HG03521 (cell line): ENCODE measurements at regions not wholly inside any gene's neighbourhood (a gene's known extent, or its start where the extent isn't known, plus 50 kb on each side); places are given as distances from the start of the nearest gene placed in this dataset.

Experiments used
- ATAC-seq: cut with Tn5 transposase; IDR thresholded peaks from one replicate; pipeline ENCODE4 v1.9.1; 2021; ENCODE audit warnings: mild to moderate bottlenecking, moderate library complexity; ENCODE audit not compliant: unreplicated experiment

DNA sequence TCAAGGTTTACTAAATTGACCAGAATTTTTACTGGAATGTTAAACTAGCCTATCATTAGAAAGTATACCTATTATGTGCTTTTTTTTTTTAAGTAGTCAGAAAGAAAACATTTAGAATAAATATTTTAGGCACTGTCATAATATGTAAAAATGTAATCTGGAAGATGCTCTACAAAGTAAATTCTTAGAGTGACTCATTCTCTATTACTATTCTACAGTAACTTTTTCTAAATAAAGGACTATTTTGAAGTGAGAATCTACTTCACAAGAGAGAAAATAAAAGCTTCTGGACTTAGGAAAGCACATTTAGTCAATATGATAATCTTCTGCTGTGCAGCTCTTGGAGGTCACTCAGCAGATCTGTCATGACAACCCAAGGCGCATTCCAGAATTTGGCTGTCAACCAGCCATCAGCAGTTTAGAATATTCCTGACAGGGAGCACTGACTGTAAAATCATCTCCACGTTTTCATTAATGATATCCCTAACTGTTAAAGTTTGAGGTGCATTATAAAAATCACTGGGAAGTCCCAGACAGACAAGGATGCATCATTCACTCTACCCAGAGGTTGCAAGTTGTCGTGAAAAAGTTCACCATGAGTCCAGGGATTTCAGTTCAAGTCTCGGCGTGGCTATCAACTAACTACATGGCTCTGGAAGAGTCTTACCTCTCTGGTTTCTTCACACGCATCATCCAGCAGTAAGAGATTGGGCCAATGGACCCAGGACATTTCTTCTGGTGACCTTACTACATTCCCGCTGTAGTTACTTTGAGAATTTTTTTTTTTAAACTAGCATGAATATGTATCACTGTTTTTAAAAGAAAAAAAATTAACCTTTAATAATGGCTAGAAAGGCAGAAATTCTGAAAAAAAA is 374.9 kb downstream of the GJA1 start:
- ATAC-seq, result no peak

DNA sequence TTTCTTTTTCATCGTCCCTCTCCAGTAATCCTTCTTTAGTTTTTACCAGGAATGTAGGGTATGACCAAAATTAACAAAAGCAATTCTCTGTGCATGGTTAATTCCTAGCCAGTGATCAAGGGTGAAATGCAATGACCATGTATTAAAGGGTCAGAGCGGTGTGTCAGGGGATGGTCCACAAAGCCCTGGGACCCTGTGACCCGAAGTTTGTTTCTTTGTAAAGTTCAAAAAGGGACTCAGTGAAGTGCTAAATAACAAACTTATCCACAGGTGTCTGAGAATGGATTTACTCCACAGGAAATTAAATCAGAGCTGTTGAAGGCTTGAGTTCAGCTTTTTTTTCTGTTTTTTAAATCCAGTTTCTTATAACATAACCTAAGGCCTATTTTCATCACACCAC is 375.7 kb downstream of the GJA1 start:
- ATAC-seq, result no peak

DNA sequence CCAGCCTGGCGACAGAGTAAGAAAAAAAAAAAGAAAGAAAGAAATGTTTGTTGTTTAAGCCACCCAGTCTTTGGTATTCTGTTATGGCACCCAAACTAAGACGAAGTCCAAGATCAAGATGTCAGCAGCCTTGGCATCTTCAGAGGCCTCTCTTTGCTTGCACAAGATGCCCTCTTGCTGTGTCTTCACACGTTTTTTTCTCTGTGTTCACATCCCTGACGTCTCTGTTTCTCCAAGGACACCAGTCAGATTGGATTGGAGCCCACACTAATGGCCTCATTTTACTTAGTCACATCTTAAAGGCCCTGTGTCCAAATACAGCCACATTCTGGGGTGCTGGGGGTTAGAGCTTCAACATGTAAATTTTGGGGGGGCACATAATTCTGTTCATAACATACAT is 380.9 kb downstream of the GJA1 start:
- no peak for ATAC-seq

DNA sequence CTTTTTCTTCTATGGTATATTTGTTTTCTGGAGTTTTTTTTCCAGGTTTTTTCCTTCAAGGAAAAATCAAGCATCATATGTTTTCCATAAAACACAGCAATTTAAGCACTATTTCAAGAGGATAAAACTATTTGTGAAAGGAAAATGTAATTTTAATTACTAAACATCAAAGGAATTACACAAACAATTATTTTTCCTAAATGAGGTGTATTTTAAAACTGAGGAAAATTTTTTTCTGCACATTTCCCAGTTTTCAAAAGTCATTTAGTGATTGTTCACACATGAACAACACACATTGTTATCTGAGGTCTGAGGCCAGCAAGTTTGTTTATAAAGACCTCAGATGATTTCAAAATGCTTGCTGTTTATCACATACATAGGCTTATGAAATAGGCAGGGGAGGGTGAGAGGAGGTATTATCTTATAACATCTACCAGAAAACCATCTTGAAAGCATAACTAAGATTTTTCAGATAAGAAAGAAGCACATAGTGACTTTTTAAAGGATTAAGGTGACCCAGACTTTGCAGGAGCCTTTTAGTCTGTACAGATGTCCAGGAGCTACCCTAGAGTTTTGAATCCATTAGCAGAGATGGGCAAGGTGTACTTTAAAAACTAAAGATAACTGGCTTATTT is 381.6 kb downstream of the GJA1 start:
- ATAC-seq, result no peak

DNA sequence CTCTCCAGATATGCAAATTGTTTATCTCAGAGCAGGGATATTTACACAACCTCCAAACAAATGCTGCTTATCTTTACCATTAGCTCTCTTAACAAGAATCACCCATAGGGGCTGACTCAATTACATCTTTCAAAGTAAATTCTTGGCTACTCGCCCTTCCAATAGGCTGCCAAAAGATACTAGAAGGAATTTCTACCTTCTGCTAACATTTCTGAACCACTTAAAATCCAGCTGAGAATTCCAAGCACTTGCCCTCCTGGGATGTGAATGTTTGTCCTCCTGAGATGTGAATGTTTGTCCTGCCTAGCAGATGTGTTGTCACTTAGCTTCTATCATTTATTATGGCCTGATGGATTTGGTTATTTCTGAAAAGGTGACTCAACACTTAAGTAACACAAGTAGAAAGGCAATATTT is 388.0 kb downstream of the GJA1 start:
- ATAC-seq, result no peak

DNA sequence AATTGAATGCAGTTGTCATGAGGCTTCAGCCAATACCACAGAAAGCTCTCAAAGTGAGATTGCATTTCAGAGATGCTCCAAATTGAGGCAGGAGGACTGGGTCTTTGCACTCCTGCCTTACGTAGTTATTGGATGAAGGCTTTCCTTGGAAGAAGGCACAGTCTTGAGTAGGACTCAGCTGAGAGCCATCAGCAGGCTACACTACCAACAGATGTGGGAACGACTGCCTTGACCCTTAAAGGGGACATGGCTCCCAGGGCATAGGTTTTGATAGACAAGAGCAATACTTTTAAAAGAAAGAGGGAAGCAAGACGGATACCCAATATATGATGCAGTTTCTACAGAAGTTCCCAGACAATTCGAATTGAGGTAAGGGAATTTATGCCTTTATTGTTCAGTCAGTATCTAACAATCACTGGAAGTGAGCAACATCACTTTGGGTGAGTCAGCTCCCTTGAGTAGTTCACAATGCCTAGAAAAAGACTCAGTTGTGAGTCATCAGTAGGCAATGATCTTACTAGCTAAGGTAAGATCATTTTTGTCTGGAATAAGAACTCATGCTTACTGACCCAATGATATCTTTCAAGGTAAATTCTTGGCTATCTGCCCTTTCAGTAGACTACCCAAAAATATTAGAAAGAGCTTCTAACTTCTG is 390.8 kb downstream of the GJA1 start:
- no peak for ATAC-seq

DNA sequence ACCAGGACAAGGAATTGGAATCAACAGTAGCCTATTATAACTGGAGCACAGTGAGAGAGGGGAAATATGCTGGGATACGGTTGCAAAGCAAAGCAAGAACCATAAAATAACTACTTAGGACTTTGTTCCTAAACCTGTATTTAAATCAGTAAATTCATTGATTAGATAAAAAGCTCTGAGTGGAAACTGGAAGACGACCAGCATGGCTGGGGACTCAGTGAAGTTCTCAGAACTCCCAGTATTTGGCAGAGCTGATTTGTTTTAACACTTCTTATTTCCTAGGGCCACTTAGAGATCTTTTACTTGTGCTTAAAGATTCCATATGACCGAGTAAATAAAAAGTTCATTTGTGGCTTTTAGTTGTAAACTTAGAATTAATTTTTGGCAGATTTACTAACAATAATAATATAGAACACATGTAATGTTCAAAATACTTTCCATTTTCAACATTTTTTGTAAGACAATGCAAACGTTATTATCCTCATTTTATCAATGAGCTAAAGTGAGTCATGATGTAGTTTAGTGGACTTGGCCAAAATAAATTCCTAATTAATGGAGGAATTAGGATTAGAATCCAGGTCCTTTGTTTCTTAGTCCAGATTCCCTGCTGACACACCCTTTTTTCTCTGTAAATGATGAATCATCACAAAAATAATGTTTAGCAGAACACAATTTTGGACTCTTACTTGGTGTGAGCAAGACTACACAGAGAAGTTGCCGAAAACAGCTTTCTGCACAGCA is 392.9 kb downstream of the GJA1 start:
- no peak for ATAC-seq

DNA sequence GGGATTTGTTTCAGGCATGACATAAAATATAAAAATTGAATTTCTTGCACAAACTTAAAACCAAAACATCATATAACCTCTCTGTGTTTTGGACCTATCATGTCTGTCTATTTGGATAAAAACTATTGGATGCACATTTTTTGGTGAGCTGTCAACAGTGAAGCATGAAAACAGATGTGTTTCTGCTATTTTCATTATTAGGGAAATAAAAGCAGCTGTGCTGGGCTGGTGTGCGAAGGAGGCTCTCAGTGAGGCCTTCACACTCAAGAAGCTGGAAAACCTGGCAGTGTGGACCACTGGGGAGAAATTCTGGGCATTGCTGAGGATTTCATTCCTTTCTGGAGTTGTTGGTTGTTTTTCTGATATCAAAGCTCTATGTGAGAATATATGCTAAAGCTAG is 395.3 kb downstream of the GJA1 start:
- no peak for ATAC-seq

DNA sequence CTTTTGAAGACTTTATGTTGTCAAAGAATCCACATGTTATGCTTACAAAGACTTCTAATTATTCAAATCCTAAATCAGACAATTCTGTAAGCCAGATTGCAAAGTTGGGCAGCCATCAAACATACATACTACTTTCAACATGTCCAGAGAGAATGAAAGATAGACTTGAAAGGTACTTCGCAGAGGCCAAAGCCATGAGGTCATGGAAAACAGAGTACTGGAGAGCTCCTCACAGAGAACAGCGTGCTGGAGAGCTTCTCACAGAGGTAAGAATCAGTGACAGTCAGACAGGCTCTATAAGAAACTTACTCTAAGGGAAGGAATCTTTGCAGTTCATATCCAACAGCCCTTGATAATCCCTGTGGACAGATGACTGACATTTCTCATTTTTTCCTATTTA is 400.2 kb downstream of the GJA1 start:
- ATAC-seq, result no peak

DNA sequence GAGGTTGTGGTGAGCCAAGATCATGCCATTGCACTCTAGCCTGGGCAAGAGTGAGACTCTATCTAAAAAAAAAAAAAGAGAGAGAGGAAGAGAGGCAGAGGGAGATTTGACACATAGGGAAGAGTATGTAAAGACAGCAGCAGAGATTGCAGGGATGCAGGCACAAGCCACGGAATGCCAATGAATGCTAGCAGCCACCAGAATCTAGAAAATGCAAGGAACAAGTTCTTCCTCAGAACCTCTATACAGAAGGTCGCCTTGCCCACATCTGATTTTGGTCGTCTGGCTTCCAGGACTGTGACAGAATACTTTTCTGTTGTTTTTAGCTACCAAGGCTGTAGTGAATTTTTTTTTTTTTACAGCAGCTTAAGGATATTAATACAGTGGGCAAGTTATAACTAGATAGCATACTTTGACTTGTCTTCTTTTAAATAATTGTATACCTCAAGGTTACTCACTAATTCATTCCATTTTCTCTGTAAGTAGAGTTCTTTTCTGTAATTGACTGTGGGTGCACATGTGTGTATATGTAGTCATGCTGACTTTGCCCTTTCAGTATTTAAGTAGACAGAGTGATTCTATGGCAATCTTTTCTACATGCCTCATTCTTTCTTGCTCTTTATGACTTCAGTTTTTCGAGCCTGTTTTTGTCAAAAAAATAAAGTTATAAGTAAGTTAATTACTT is 402.2 kb downstream of the GJA1 start:
- no peak for ATAC-seq

DNA sequence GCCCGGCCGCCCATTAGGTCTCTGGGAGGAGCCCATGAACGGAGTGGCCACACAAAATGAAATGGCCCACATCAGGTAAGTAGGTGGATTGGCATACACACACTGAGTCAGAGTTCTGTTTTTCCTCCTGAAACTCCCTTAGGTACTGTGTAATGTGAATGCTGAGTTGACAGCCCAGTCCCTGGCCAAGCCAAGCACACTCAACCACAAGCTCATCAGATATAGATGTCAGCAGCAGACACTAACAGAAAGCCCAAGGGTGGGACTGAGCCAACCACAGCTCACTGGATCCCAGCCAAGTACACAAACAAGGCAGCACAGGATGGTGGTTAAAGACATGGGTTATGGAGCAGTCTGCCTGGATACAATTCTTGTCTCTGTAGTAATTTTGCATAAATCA is 403.4 kb downstream of the GJA1 start:
- no peak for ATAC-seq

DNA sequence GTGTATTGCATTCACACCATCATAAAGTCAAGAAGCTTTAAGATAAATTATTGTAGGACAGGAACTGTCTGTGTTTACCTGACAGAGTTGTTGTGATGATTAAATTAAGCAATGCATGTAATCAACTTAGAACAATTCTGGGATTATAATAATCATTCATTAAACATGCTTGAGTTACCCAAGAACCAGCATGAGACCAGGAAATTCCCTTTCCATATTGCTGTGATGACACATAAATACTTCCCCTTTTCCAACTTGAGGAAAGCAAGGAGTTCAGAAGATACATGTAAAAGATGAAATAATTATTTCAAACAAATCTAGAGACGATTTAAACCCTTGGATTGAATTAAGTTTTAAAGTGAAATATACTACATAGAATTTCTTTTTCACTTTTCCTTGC is 404.4 kb downstream of the GJA1 start:
- no peak for ATAC-seq

DNA sequence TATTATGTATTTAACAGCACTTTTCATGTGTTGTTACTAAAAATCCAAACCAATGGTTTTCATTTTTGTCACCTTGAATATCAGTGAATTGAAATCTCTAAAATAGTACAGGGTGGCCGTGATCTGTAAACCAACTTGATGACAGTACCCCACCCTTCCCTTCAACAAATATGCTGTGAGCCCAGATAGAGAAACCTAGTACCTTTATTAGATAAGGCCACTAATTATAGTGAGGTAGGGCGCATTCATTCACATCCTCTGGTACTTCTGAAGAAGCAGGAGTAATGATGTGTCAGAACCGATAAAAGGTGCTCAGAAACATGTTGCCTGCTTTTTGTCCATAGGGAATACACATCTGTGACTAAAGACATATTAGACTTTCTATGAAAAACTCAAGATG is 409.5 kb downstream of the GJA1 start:
- ATAC-seq, result no peak

DNA sequence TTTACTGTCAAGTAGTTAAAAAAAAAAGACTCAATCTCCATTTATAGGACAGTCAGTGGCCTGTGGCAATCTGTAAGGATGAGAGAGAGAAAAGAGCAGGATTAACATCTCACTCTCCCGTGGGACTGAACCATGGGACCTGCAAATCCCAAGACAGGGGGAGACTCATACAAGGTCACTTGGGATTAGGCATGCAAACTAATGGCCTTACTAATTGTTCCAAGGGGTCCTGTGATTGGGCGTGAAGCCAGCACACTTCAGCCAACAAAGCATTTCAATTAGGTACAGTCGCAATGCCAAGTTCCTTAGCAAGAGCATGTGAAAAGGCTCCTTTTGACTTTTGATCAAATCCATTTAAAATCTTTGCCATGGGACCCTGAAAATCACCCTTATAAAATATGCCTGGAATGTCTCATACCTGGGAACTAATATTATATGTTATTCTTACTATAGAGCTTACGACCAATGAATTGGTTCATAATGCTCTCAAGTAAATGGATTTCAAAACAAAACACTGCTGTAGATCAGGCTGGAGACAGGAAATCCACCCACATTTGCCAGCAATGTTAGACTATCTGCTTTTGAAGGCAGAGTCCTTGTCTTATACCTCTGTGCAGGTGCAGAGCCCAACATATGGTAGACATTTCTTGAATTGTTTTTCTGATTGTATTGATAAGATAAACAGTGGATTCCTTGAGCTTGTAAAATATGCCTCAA is 412.5 kb downstream of the GJA1 start:
- no peak for ATAC-seq

DNA sequence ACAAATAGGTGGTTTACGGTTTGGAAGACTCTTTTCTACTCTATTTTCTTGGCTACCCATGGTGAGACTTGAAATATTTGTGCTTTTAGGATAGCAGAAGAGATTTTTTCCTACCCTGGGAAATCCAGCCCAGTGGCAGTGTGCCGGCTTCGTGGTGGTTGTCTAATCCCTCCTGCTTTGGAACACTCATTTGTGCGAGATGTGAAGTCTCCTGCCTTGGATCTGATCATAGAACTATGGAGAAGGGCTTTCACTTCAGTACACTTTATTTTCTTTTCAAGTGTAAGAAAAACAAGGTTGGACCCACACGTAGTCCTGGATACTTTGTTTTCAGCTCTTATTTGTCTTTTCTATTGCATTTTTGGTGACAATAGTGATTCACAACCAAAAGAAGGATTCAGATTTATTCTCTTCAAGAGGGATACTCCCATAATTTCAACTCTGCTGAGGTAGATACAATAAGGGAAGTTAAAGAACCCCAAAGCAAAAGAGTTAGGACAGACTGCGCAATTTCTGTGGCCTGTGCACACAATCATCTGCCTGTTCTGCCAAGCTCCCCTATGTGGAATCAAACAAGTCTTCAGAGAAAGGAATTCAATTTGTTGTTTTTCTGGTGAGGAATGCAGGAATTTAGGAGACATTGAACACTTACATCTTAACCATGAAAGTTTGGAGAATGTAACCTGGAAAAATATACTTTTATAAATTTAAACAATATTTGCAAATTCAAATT is 413.2 kb downstream of the GJA1 start:
- ATAC-seq, result no peak

DNA sequence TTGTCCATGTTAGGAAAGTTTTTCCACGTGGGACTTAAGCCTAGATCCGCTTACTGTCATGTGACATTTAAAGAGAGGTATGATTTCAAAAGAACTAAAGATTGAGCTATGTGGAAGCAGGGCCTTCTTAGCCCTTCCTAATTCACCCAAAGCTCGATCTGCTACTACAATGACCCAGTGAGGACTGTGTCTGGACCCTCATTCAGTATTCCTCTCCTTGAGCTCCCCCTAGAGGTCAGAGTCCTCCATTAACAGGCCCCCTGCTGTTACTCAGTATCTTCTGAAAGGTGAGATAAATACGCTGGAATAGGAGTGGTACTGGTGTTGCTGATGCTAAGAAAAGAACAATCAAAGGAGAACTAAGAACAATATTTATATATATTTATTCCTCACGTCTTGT is 414.0 kb downstream of the GJA1 start:
- peak; percentile 86 for ATAC-seq

DNA sequence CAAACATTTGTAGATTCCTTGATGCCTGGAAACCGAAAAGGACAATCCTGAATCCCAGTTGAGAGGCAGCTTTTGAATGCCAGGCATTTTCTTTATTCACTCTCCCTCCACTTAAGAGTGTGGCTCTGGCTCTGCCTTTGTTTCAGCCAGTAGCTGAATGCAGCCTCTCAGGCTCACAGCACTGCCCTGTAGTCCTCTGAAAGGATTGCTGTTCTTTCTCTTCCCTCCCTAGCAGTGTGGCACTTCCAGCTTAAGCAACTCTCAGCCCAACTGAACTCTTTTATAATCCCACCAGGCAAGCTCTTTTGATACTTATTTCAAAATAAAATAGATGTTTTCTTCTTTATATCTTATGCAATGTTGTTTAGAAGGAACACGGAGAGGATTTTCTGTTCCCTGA is 415.6 kb downstream of the GJA1 start:
- no peak for ATAC-seq

DNA sequence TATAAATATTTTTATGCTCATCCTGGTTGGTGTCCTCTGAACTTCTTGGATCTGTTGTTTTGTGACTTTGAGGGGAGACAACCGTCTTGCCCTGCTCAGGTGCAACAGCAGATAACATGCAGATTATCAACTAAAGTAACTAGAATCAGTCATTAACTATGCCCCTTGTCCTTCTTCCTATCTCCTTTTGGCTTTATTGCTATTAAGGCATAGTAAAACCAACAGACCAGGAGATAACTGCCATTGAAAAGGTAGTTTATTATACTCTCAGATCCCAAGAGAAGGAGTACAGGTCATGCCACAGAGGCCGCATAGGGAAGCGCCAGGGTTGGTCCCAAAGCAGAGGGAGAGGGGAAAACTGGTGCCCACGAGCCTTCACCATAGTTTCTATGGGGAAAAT is 418.2 kb downstream of the GJA1 start:
- no peak for ATAC-seq

DNA sequence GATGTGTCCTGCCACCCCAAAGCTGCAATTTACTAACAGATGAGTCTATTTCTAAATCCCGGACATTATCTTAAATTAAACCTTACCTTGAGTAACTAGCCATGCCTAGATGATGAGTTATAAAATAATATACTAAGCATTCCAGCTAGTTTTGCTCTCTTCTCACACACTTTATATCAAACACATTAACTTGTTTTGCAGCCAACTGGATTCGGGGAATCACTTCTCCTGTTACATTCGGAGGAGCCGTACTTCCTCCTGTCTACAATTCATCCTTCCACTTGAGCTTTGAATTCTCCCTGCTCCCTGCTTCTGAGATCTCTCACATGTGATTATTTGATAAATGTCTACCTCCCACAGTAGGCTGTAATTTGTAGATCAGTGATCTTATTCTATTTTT is 420.1 kb downstream of the GJA1 start:
- ATAC-seq, result no peak

DNA sequence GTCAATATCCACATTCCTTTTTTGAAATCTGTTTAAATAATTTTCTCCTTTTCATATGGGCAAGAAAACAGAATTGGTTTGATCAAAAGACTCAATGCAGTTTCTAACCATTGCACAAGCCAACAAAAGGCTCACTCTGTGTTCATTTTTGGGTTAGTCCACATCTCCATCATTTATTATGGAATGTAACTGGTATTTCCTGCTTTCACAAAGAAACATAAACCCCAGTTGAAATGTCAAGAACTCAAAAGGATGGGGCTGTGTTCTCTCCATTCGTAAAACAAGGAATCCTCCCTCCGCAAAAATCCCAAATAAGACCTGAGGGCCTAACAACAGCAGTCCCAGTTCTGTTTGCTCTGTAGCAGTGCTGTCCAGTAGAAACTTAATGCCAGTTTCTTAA is 420.9 kb downstream of the GJA1 start:
- ATAC-seq, result no peak
